CD4-positive, alpha-beta T cell treated with Interleukin-15 for 4 hours (primary cell): ENCODE measurements at regions not wholly inside any gene's neighbourhood (a gene's known extent, or its start where the extent isn't known, plus 50 kb on each side); places are given as distances from the start of the nearest gene placed in this dataset.

Source experiments
- DNase-seq: peaks from one replicate; pipeline ENCODE4 v3.0.0-alpha.2; 2020; ENCODE audit warnings: low spot score

GRCh38 chr10:128375171-128375570, 248.9 kb upstream of the MKI67 start:
- no peak for DNase-seq

- no peak for DNase-seq
These were observed 251.3 kb upstream of the MKI67 start for GRCh38 chr10:128377364-128377987.

GRCh38 chr10:128377988-128378387, 251.8 kb upstream of the MKI67 start:
- no peak for DNase-seq

GRCh38 chr10:128380946-128381345, 254.7 kb upstream of the MKI67 start:
- no peak for DNase-seq

- DNase-seq, result no peak
These were observed 256.0 kb upstream of the MKI67 start for GRCh38 chr10:128382225-128382624.

- DNase-seq, result no peak
These were observed 258.6 kb upstream of the MKI67 start for GRCh38 chr10:128384831-128385230.

DNA sequence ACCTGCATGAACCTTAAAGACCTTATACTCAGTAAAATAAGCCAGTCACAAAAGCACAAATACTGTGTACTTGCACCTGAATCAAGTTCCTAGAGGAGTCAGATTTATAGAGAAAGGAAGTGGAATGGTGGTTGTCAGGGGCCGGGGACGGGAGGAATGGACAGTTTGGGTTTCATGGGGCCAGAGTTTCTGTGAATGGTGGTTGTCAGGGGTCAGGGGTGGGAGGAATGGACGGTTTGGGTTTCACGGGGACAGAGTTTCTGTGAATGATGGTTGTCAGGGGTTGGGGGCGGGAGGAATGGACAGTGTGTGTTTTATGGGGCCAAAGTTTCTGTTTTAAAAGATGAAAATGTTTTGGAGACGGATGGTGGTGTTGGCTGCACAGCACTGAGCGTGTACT, 260.0 kb upstream of the MKI67 start:
- DNase-seq, result no peak

GRCh38 chr10:128386816-128387604, 260.8 kb upstream of the MKI67 start:
- DNase-seq, result no peak

DNA sequence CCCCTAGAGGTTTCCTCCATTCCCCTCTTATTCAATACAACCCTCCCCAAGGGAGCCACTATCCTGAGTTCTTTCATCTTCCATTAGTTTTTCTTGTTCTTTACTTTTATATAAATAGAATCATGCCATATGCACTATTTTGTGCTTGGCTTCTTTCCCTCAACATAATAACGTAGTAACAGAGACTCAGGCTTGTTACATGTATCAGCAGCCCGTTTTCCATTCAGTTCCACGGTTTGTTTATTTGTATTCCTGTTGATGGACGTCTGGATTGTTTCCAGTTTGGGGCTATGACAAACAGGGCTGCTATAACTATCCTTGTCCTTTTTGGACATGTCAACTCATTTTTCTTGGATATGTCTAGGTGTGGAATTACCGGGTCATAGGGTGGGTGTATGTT, 264.4 kb upstream of the MKI67 start:
- no peak for DNase-seq

GRCh38 chr10:128393546-128393945, 267.3 kb upstream of the MKI67 start:
- DNase-seq, result no peak

- no peak for DNase-seq
These were observed 271.9 kb upstream of the MKI67 start for GRCh38 chr10:128398118-128398517.

- no peak for DNase-seq
These were observed 272.8 kb upstream of the MKI67 start for GRCh38 chr10:128398999-128399398.

GRCh38 chr10:128400564-128400963, 274.3 kb upstream of the MKI67 start:
- no peak for DNase-seq

- DNase-seq, result no peak
These were observed 279.2 kb upstream of the MKI67 start for GRCh38 chr10:128405450-128405849.

GRCh38 chr10:128411643-128412042, 285.4 kb upstream of the MKI67 start:
- DNase-seq, result no peak

DNA sequence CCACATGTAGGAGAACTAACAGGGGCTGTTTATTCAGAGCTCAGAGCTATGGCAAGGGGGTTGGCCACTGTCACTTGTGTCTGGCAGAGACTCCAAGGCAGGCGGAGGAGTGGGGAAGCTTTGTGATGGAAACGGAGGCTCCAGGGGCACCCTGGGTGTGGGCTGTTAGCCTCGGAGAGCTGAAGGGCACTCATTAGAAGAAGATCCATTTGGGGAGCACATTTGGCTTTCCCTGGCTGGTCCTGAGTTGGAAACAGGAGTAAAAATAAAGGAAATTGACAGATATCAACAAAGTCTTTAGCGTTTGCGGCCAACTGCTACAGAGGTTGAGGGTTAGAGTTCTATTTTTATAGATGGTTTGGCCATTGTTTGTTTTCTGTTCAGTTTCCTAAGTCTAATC, 288.3 kb upstream of the MKI67 start:
- no peak for DNase-seq

DNA sequence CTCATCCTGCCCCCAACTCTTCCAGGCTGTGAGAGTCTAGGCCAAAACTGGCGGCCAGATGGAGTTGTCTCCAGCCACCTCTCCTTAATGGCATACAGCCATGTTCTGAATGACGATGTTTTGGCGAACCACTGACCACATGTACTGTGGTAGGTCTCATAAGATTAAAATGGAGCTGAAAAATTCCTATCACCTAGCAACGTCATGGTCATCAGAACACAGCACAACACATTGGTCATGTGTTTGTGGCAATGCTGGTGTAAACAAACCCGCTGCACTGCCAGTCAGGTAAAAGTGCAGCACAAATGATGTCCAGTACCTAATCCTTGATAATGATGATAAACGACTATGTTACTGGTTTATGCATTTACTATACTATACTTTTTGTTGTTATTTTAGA, 290.0 kb upstream of the MKI67 start:
- no peak for DNase-seq

- DNase-seq, result no peak
These were observed 291.6 kb upstream of the MKI67 start for GRCh38 chr10:128417826-128418225.

GRCh38 chr10:128418819-128419218, 292.6 kb upstream of the MKI67 start:
- no peak for DNase-seq

- DNase-seq, result no peak
These were observed 293.3 kb upstream of the MKI67 start for GRCh38 chr10:128419466-128420019.

- no peak for DNase-seq
These were observed 294.4 kb upstream of the MKI67 start for GRCh38 chr10:128420623-128421022.

DNA sequence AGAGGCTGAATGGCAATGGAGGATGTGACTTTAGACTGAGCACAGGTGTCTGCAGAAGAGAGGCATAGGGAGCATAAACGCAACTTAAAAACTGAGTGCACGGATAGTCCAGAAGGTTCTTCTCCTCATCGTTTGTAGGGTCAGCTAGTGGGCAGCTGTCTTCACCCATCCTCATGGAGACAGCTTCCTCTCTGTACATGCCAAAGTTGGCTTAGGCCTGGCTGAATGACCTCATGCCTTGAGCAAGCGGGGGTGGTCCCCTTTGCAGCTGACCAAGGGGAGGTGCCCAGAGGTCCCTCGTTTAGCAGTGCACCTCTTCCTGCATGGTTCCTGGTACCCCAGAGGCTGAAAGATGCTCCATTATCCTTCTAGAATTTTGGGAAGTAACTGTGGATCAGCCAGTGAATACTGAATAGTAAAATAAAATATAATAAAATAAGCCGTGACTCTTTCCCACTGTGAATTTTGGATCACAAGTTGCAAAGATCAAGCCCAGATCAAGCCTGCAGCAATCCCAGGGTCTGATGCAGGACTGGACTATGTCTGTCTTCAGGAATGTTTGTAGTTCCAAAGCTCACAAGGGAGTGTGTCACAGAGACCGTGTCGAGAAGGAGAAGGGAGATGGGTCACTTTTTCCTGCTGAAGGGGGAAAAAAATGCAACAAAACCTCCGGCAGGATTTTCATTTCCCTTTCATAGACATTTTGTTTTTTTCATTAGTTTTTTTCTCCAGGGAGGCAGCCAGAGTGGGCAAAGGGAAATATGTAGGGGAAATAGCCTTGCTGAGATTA, 295.3 kb upstream of the MKI67 start:
- DNase-seq, result no peak

- DNase-seq, result no peak
These were observed 296.0 kb upstream of the MKI67 start for GRCh38 chr10:128422190-128422589.
